Panc1 (cell line): ENCODE measurements at regions not wholly inside any gene's neighbourhood (a gene's known extent, or its start where the extent isn't known, plus 50 kb on each side); places are given as distances from the start of the nearest gene placed in this dataset.

Experiments used
- ATAC-seq: fragments of 200-7000 bp; cut with Tn5 transposase; 2 replicates; pipeline ENCODE4 v1.9.1; 2020; ENCODE audit warnings: mild to moderate bottlenecking, moderate library complexity
- BruUV-seq: library from RNA; stranded (reverse); fragments of 400-500 nt; replicated peaks from 2 replicates; lab custom pipeline; 2021; lab: Mats Ljungman, UMichigan
- CTCF ChIA-PET: fragments of 300-600 bp; sonication (Branson Sonifier 250); formaldehyde crosslinking; loops from one replicate; lab custom pipeline; 2022; ENCODE audit warnings: antibody characterized with exemption; lab: Charles Lee
- POLR2A ChIA-PET: fragments of 300-600 bp; sonication (Branson Sonifier 250); formaldehyde crosslinking; loops from one replicate; lab custom pipeline; 2022; ENCODE audit warnings: antibody characterized with exemption; lab: Charles Lee
- DNase-seq: peaks from one replicate; pipeline ENCODE4 v3.0.0-alpha.2; 2010; ENCODE audit warnings: low read depth, low spot score
- H3K27ac ChIP-seq: 2 replicates; pipeline ENCODE4 v1.5.1; 2011; ENCODE audit warnings: mild to moderate bottlenecking, low read length, inconsistent platforms
- H3K27me3 ChIP-seq: fragments of 200-500 bp; sonication (Bioruptor generic); 2 replicates; pipeline ENCODE4 v1.6.0; 2014; ENCODE audit warnings: low read length, inconsistent platforms; ENCODE audit not compliant: control insufficient read depth, insufficient read depth
- H3K36me3 ChIP-seq: fragments of 200-500 bp; sonication (Bioruptor generic); 2 replicates; pipeline ENCODE4 v1.5.1; 2014; ENCODE audit warnings: inconsistent platforms, mild to moderate bottlenecking, low read length, moderate library complexity; ENCODE audit not compliant: control insufficient read depth, insufficient read depth
- H3K4me1 ChIP-seq: 2 replicates; pipeline ENCODE4 v1.5.1; 2011; ENCODE audit warnings: inconsistent platforms, mild to moderate bottlenecking, low read length, moderate library complexity; ENCODE audit not compliant: control insufficient read depth, insufficient read depth
- H3K4me3 ChIP-seq, 2 experiments: 2 replicates each; pipeline ENCODE4 v1.5.1; 2011 to 2012; ENCODE audit warnings: low read depth in 2 of 2, low read length in 2 of 2, mild to moderate bottlenecking in 2 of 2, inconsistent platforms in 1 of 2, moderate library complexity in 1 of 2
- H3K9me3 ChIP-seq: fragments of 200-500 bp; sonication (Bioruptor generic); 2 replicates; pipeline ENCODE4 v1.5.1; 2014; ENCODE audit warnings: low read depth, mild to moderate bottlenecking, inconsistent platforms, low read length, moderate library complexity; ENCODE audit not compliant: control insufficient read depth, insufficient read depth
- CTCF ChIP-seq: fragments of 450-650 bp; IDR thresholded peaks from 2 replicates; pipeline ENCODE4 v1.5.1; 2017; ENCODE audit warnings: mild to moderate bottlenecking
- POLR2AphosphoS5 ChIP-seq: IDR thresholded peaks from 2 replicates; pipeline ENCODE4 v1.6.1; 2012; ENCODE audit warnings: mild to moderate bottlenecking, low read depth, low read length, moderate library complexity
- SIN3A ChIP-seq: IDR thresholded peaks from 2 replicates; pipeline ENCODE4 v1.6.1; 2012; ENCODE audit warnings: low read depth, mild to moderate bottlenecking, low read length, moderate library complexity, borderline replicate concordance; ENCODE audit not compliant: insufficient read depth
- TCF7L2 ChIP-seq: IDR thresholded peaks from 2 replicates; pipeline ENCODE4 v1.6.1; 2011; ENCODE audit warnings: mild to moderate bottlenecking, low read depth, low read length, inconsistent platforms
- in situ Hi-C: cut with HindIII; loops from 2 replicates; pipeline ENCODE4 v1.10.0; 2016; ENCODE audit warnings: low sequenced_read_pairs, low pct_unique_long_range_greater_than_20kb
- intact Hi-C: fragments of 100-400 bp; cut with micrococcal nuclease; formaldehyde crosslinking; loops from one replicate; pipeline ENCODE4 v1.10.0; 2022; ENCODE audit not compliant: unreplicated experiment
- TF ChIP-seq, protein P1 (sequence below), 2 experiments: IDR thresholded peaks; 2 replicates each; pipeline ENCODE4 v1.6.1; 2011 to 2012; ENCODE audit warnings: low read depth in 2 of 2, control low read depth in 1 of 2, low read length in 1 of 2, mild to moderate bottlenecking in 1 of 2, moderate library complexity in 1 of 2; ENCODE audit not compliant: insufficient read depth in 1 of 2

GRCh38 chr13:65830411-65831205, 1399.5 kb downstream of the PCDH9 start:
- no peak for TF ChIP-seq TCF7L2
- TF ChIP-seq POLR2AphosphoS5: no peak
- TF ChIP-seq SIN3A: no peak
- no peak for TF ChIP-seq CTCF
- TF ChIP-seq, protein P1, sequence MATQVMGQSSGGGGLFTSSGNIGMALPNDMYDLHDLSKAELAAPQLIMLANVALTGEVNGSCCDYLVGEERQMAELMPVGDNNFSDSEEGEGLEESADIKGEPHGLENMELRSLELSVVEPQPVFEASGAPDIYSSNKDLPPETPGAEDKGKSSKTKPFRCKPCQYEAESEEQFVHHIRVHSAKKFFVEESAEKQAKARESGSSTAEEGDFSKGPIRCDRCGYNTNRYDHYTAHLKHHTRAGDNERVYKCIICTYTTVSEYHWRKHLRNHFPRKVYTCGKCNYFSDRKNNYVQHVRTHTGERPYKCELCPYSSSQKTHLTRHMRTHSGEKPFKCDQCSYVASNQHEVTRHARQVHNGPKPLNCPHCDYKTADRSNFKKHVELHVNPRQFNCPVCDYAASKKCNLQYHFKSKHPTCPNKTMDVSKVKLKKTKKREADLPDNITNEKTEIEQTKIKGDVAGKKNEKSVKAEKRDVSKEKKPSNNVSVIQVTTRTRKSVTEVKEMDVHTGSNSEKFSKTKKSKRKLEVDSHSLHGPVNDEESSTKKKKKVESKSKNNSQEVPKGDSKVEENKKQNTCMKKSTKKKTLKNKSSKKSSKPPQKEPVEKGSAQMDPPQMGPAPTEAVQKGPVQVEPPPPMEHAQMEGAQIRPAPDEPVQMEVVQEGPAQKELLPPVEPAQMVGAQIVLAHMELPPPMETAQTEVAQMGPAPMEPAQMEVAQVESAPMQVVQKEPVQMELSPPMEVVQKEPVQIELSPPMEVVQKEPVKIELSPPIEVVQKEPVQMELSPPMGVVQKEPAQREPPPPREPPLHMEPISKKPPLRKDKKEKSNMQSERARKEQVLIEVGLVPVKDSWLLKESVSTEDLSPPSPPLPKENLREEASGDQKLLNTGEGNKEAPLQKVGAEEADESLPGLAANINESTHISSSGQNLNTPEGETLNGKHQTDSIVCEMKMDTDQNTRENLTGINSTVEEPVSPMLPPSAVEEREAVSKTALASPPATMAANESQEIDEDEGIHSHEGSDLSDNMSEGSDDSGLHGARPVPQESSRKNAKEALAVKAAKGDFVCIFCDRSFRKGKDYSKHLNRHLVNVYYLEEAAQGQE (IDR thresholded peaks at IDR 0.05; ENCODE audit: insufficient read depth in 1 of 2, low read depth in 2 of 2, low read length in 1 of 2): no peak
- Histone ChIP-seq H3K27me3 (no peaks in the 10 kb centered on the region), H3K4me1 (no peaks in the 10 kb centered on the region), H3K4me3 (no peak overlapping the region), H3K9me3 (no peaks in the 10 kb centered on the region), H3K27ac (no peak overlapping the region), H3K36me3 (no peaks in the 10 kb centered on the region)
- ChIA-PET POLR2A (no interaction called here), CTCF (interaction anchor here (0.6 kb wide), 1 partner anchor 495 kb away, joined by 4 read pairs; no protein-coding TSS in a partner anchor)
- ATAC-seq: no peak
- DNase-seq: no peak
- intact Hi-C loops: no loop called here
- in situ Hi-C loops: no loop called here
- no TSS peak for BruUV-seq

DNA sequence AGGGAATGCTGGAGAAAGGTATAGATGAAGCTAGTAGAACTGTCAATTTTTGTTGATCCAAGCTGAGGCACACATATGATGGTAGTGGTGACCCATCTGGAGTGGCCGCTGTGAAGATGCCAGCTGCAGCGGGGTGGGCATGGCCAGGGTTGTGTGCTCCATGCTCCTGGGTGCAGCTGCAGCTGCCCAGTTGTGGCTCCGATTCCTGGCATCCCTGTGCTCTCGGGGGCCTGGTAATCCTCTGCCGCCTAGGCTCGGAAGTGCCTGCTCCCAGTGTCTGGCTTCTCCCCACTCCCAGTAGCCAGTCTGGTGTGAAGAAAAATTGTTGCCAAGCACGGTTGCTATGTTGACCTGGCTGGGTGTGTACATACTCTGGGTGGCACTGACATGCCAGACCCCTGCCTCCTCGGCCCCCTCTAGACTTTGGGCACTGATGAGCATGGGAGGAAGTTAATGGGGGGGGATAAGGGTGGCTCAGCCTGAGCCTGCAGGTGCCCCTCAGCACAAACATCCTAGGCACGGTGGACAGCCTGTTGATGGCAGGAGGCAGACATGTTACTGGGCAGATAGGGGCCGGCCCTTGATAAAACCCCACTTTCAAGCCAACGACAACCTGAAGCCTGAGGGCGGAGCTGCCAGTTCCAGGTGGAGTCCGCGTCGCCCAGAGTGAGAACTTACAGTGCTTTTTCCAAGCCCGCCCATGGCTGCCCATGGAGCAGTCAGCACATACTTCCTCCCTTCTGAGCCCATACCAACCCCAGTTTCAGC, 1400.7 kb downstream of the PCDH9 start:
- H3K4me3 ChIP-seq: no peak overlapping the region
- no peak overlapping the region for H3K27ac ChIP-seq
- no peak for TF ChIP-seq SIN3A
- no peak for TF ChIP-seq POLR2AphosphoS5
- TF ChIP-seq CTCF: no peak
- TF ChIP-seq, protein P1 (IDR thresholded peaks at IDR 0.05; ENCODE audit: insufficient read depth in 1 of 2, low read depth in 2 of 2, low read length in 1 of 2): no peak
- no peak for TF ChIP-seq TCF7L2
- no peaks in the 10 kb centered on the region for H3K36me3 ChIP-seq
- POLR2A ChIA-PET: no interaction called here
- ATAC-seq: no peak
- BruUV-seq: no TSS peak
- H3K9me3 ChIP-seq: no peaks in the 10 kb centered on the region
- no peaks in the 10 kb centered on the region for H3K4me1 ChIP-seq
- DNase-seq: no peak
- in situ Hi-C loops: no loop called here
- CTCF ChIA-PET: no interaction called here
- intact Hi-C loops: no loop called here
- no peaks in the 10 kb centered on the region for H3K27me3 ChIP-seq
